Fibroblast of skin of abdomen (primary cell): ENCODE measurements at regions not wholly inside any gene's neighbourhood (a gene's known extent, or its start where the extent isn't known, plus 50 kb on each side); places are given as distances from the start of the nearest gene placed in this dataset.

ENCODE experiments used
- DNase-seq: peaks from one replicate; pipeline ENCODE4 v3.0.0-alpha.2; 2013

DNA sequence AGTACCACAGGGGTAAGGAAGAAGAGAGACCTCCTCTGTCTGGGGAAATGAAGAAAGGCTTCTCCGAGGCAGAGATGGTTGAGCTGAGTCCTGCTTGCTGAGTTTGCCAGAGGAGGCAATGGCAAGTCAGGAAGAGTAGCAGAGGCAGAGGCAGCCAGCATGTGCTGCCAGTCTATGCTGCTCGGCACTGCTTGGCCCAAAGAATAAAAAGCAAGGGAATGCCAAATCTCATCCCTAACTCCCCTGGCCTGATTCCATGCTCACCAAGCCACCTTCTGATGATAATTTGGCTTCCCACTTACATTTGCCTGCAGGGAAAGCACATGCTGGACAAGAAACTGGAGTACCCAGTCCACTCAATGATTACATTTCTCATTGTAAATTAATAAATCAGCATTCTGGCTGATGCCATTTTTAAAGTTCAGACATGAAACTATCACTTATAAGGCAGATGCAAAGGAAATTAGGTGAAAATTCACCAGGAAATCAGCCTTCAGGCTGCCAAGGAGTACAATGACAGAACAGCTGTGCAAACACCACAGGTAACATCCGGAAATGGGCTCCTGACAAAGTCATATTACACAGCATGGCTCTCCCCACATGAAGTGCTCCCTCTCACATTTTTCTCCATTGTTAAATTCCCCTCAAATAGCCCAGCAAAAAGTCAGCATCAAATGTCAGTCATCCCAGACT lies 245.9 kb downstream of the MTERF1 start:
- DNase-seq, result no peak

DNA sequence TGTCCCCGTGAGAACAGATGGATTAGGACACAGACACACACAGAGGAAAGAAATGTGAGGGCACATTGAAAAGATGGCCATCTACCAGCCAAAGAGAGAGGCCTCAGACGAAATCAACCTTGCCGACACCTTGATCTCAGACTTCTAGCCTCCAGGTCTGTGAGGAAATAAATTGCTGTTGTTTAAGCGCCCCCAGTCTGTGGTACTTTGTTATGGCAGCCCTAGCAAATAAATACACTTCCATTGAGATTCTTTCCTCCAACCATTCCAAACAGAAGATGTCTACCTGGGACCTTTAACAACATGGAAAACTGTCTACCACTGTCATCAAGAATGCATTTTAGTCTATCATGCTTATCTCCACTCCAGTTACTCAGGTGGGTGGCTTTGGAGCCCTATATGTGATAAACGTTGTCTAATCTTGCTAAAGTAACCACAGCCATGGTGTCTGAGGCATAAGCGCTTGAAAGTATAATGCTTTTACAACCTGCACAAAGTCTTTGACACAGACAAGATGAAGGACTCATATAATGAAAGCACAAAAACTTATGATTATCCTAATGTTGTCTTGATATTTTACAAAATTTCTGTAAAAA lies 244.3 kb downstream of the MTERF1 start:
- DNase-seq, result peak; percentile 26

DNA sequence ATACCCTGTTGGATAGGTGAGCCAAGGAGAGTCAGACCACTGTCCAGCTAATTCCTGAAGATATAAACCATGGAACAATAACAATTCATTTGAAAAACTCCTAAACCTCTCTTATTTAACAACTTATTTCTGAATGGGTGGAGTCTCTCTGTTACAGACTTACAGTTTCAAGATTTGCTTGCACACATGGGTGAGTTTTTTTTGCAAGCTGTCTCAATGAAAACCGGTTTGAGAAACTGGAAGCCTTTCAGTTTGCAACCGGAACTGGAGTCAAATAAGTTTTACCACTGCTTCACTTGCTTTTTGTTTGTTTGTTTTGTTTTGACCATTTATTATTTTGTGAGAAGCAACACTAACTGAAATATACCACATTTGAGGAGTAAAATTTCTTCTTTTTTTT lies 243.8 kb downstream of the MTERF1 start:
- no peak for DNase-seq

- no peak for DNase-seq
These were observed 236.2 kb downstream of the MTERF1 start for GRCh38 chr7:91644256-91644655.

DNA sequence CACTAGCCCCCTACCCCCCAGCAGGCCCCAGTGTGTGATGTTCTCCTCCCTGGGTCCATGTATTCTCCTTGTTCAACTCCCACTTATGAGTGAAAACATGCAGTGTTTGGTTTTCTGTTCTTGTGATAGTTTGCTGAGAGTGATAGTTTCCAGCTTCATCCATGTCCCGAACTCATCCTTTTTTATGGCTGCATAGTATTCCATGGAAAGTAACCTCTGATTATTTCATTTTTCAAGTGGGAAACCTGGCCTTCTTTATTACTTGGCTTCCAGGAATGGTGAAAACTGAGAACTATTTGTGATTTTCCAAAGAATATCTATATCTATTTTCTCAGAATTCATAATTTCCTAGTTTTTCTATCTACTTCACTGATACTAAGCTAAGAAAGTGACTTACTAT lies 235.0 kb downstream of the MTERF1 start:
- no peak for DNase-seq

GRCh38 chr7:91651986-91652385 lies 228.5 kb downstream of the MTERF1 start:
- DNase-seq, result no peak

DNA sequence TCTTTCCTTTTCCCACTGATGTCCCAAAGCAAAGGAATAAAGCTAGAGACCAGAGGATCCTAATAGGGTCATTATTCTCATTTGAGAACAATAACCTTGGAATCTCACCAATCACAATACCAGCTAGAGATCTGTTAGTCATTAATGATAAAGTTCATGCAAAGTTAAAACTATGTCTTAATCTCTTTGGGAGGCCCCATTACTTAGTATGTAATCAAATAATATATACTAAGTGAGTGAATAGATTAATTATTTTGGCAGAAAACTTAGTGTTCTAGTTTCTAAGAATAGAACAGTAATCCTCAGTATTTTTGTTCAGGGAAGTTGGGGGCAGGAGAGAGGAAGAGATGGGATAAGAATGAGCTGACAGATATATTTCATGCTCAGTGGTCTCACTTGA lies 227.2 kb downstream of the MTERF1 start:
- peak; percentile 12 for DNase-seq

DNA sequence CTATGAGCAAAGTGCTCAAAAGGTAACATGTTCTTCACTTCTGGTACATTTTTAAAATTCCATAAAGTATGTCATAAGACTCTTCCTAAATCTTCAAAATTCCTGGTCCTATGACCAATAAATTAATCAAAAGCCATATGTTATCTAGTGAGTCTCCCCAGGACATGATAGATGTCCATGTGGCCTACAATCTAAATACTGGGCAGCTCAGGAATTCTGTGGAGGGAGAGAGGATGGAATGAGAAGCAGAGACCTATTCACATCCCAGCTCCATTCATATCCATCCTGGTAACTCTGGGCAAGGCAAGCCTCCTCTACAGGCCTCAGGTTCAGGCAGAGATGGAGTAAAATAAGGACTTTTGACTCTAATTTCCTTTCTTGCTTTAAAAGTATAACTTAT lies 224.8 kb downstream of the MTERF1 start:
- DNase-seq, result peak; percentile 76

DNA sequence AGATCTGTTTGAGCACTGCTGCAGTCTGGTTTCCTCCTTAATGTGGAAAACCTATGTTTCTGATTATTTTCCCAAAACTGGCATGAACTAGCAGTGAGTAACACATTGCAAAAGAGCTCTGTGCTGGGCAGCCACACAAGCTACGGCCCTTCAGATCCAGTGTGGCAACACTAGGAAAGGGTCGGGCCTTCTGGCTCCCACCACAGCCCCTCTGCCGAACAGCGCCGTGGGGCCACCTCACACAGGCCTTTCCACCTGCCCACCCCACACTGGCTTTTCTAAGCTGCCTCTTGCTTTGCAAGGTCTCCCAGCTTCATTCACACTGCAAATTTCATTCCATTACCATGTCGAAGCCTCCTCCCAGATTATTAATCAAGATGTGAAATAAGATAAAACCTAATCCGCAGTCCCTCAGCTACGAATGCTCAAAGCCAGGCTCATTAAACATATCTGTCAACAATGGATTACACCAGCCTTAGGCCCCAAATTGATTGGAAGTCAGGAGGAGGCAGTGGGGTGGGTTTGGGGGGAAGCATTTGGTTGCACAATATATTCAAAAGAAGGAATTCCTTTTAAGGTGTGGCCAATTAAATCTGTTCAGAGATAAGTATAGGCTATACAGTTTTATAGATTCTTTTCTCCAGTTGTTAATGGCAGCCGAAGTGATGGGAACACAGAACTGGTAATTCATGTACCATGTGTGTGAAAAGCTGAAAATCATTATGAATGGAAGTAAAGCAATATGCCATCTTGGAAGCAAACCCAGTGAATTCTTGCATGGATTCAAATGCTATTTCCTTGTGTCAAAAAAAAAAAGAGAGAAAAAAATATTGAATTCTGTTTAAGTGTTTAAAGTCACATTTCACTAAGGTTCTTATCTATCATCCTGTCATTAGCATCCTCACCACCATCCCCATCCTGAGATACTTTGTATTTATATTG lies 223.7 kb downstream of the MTERF1 start:
- DNase-seq, result peak; percentile 92

- peak; percentile 99 for DNase-seq
These were observed 222.9 kb downstream of the MTERF1 start for GRCh38 chr7:91657483-91658071.

DNA sequence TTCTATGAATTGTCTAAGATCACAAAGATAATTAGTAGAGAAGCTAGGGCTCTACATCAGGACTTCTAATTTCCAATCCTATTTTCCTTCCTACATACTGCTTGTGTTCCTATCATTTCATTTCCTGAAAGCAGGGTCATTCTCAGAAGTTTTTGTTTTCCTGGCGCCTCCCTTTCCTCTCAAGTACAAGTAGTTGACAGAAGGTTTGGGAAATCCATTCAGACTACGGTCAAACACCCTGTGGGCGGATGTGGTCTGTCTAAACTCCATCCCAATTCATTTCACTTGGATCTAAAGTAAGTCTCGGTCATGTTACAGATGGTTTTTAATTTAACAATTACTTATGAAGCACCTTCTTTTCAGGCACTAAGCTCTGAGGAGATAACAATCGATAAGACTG lies 221.4 kb downstream of the MTERF1 start:
- no peak for DNase-seq

GRCh38 chr7:91660734-91661356 lies 219.7 kb downstream of the MTERF1 start:
- no peak for DNase-seq

GRCh38 chr7:91661727-91662126 lies 218.8 kb downstream of the MTERF1 start:
- no peak for DNase-seq

DNA sequence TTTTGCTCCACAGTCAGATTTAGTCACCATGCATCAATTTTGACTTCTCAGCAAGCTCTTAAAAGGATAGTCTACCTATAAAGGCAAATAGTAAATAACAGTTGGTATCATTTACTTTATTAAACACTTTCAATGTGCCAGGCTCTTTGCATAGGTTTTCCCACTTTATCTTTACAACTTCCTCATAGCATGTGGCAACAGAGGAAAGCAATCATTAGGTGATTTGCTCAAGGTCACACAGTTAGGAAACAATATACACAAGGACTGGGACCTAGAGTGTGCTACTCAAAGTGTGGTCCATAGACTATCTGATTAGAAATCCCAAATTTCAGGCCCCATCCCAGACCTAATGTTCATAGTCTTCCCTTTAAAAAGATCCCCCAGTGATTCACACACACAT lies 212.3 kb downstream of the MTERF1 start:
- no peak for DNase-seq

- DNase-seq, result no peak
These were observed 209.3 kb downstream of the MTERF1 start for GRCh38 chr7:91671245-91671644.

DNA sequence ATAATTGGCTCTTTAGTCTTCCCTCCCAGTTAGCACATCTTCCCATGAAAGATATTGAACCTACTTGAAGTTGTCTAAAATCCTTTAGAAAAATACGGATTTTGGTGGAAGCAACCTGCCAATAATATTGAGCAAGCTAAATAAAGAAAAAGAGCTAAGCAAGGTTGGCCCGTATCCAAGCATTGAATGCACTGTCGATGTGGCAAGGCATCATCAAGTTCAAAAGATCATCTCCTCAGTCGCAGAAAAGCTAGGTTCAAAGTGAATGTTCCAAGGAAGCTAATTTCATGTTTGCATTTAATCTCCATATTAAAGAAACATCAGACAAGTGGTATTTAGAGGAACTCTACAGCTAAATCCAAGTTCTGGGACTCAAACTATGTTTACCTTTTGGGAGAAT lies 206.0 kb downstream of the MTERF1 start:
- DNase-seq, result no peak

DNA sequence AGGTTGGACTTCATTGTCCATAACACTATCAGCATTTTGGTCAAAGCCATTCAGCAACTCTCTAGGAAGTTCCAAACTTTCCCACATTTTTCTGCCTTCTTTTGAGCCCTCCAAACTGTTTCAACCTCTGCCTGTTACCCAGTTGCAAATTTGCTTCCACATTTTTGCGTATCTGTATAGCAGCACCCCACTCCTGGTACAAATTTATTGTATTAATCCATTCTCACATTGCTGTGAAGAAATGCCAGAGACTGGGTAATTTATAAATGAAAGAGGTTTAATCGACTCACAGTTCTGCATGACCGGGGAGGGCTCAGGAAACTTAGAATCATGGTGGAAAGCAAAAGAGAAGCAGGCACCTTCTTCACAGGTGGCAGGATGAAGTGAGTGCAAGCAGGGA lies 198.8 kb downstream of the MTERF1 start:
- no peak for DNase-seq

- DNase-seq, result peak; percentile 83
These were observed 196.7 kb downstream of the MTERF1 start for GRCh38 chr7:91683823-91684222.

DNA sequence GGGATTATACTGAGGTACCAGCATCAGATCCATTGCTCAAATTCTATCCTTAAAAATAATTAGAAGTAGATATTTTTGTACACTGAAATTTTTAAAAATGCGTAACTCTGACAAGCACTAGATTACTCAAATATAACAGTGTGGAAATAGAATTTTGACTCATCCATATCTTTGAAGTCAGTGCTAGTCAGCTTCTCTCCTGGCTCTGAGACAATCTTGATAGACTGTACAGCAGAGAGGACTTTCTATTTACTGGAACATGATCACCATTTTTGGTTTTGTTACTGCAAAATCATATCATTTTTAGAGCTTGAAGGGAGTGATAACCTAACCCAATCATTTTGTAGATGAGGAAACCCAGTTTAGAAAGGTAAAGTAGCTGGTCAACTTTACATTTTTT lies 195.0 kb downstream of the MTERF1 start:
- peak; percentile 48 for DNase-seq

DNA sequence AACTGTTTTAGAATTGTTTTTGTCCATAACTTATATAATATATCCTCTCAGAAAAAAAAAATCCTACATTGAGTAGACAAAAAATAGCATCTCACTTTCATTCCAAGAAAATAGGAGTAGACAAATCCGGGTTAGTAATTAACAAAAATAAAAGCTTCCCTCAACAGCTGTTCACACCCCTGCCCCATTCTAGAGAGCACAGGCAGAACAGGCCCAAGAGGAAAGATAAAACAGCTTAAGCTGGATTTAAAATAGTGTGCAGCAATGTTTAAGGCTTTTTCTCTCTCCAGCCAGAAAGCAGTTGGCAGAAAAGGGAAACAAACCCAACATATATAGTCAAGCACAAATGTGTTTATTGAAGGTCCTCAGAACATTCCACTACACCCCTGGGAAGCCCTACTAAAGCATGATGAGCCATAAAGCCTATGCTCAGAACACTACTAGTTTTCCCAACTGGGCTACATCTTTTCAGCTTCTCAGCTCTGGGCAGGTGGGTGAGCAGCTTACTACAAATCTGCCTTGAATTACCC lies 189.9 kb downstream of the MTERF1 start:
- no peak for DNase-seq

DNA sequence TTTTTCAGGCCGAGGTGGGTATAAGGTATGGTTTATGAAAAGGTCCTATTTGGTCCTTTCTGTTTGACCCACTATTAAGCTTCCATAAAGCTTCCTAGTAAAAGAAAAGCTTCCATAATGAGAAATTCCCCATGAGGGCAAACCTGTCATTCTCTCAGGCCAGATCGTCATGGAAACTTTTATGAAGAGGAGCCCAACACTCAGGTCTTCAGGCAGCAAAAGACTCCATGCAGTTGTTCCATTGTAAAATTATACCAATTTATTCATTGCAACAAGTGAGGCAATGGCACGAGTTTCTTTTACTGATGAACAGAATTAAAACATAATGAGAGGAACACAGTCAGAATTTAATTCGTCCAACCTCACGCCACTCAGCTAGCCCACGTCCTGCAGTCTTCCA lies 188.6 kb downstream of the MTERF1 start:
- no peak for DNase-seq

DNA sequence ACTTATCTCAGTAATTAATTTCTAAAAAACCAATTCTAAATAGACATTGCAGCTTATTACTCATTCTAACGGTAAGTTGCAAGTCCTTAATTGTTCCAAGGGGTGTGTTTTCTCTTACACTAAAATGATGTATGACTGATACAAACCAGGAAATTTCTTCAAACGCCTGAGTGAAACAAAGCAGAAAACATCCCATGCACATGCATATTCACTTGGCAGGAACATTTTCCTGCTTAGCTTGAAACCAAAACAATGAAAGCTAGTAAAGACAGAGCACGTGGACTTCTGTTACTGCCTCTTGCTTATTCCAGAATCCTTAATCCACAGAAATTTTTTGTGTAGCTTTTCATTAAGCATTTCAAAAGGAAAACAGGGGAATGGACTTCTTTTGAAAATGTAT lies 187.7 kb downstream of the MTERF1 start:
- DNase-seq, result peak; percentile 28
